Liver (tissue), 8 donors: ENCODE measurements at regions not wholly inside any gene's neighbourhood (a gene's known extent, or its start where the extent isn't known, plus 50 kb on each side); places are given as distances from the start of the nearest gene placed in this dataset.

Source experiments
- DNase-seq: peaks from one replicate; pipeline ENCODE4 v3.0.0-alpha.2; 2017; ENCODE audit warnings: low spot score
- H3K27ac ChIP-seq, 2 donors: one replicate each; pipeline ENCODE4 v1.7.0; 2013; ENCODE audit warnings: inconsistent platforms in 2 of 2, low read length in 2 of 2, control low read depth in 1 of 2, low read depth in 1 of 2, mild to moderate bottlenecking in 1 of 2
- H3K27me3 ChIP-seq, 4 donors: one replicate each; pipeline versions ENCODE4 v1.6.1 to v1.7.0; 2013; ENCODE audit warnings: low read length in 3 of 4, inconsistent platforms in 1 of 4, mild to moderate bottlenecking in 1 of 4, moderate library complexity in 1 of 4; ENCODE audit not compliant: control insufficient read depth in 4 of 4, insufficient read depth in 4 of 4
- H3K36me3 ChIP-seq, 4 donors: one replicate each; pipeline versions ENCODE4 v1.6.1 to v1.7.0; 2013; ENCODE audit warnings: low read length in 3 of 4, mild to moderate bottlenecking in 3 of 4, low read depth in 1 of 4, moderate library complexity in 1 of 4; ENCODE audit not compliant: control insufficient read depth in 4 of 4, insufficient read depth in 3 of 4
- H3K4me1 ChIP-seq, 4 donors: one replicate each; pipeline versions ENCODE4 v1.6.1 to v1.7.0; 2013; ENCODE audit warnings: low read length in 3 of 4, mild to moderate bottlenecking in 3 of 4, moderate library complexity in 1 of 4; ENCODE audit not compliant: control insufficient read depth in 4 of 4, insufficient read depth in 4 of 4
- H3K4me3 ChIP-seq, 3 donors: one replicate each; pipeline versions ENCODE4 v1.6.1 to v1.7.0; 2013; ENCODE audit warnings: low read length in 3 of 3, control low read depth in 1 of 3, low read depth in 1 of 3, mild to moderate bottlenecking in 1 of 3
- H3K9ac ChIP-seq, 2 donors: one replicate each; pipeline ENCODE4 v1.7.0; 2013; ENCODE audit warnings: low read length in 2 of 2, mild to moderate bottlenecking in 2 of 2, moderate library complexity in 2 of 2, control low read depth in 1 of 2, low read depth in 1 of 2
- H3K9me3 ChIP-seq, 4 donors: one replicate each; pipeline versions ENCODE4 v1.6.1 to v1.7.0; 2013; ENCODE audit warnings: low read length in 3 of 4; ENCODE audit not compliant: control insufficient read depth in 4 of 4
- EGR1 ChIP-seq, 2 donors: IDR thresholded peaks; 2 replicates each; pipeline ENCODE4 v1.6.1; 2016 to 2018; ENCODE audit warnings: antibody characterized with exemption in 2 of 2, low read depth in 2 of 2
- FOXA1 ChIP-seq: IDR thresholded peaks from 2 replicates; pipeline ENCODE4 v1.6.1; 2016; ENCODE audit warnings: antibody characterized with exemption
- FOXA2 ChIP-seq: IDR thresholded peaks from 2 replicates; pipeline ENCODE4 v1.6.1; 2016; ENCODE audit warnings: antibody characterized with exemption
- GABPA ChIP-seq, 2 donors: IDR thresholded peaks in 1 of 2; conservative IDR thresholded peaks in 1 of 2; 2 replicates each; pipeline ENCODE4 v1.6.1; 2016; ENCODE audit warnings: antibody characterized with exemption in 2 of 2, mild to moderate bottlenecking in 1 of 2, moderate library complexity in 1 of 2
- HNF4A ChIP-seq, 2 donors: conservative IDR thresholded peaks; 2 replicates each; pipeline ENCODE4 v1.6.1; 2016; ENCODE audit warnings: antibody characterized with exemption in 2 of 2, mild to moderate bottlenecking in 2 of 2
- HNF4G ChIP-seq: IDR thresholded peaks from 2 replicates; pipeline ENCODE4 v1.6.1; 2016; ENCODE audit warnings: antibody characterized with exemption
- JUND ChIP-seq, 2 donors: IDR thresholded peaks; 2 replicates each; pipeline ENCODE4 v1.6.1; 2016; ENCODE audit warnings: antibody characterized with exemption in 2 of 2
- NR2F2 ChIP-seq: IDR thresholded peaks from 2 replicates; pipeline ENCODE4 v1.6.1; 2016; ENCODE audit warnings: antibody characterized with exemption
- RAD21 ChIP-seq, 2 donors: IDR thresholded peaks; 2 replicates each; pipeline ENCODE4 v1.6.1; 2016; ENCODE audit warnings: antibody characterized with exemption in 2 of 2, mild to moderate bottlenecking in 2 of 2
- RXRA ChIP-seq, 2 donors: IDR thresholded peaks; 2 replicates each; pipeline ENCODE4 v1.6.1; 2017 to 2018; ENCODE audit warnings: antibody characterized with exemption in 2 of 2, mild to moderate bottlenecking in 1 of 2
- SP1 ChIP-seq: IDR thresholded peaks from 2 replicates; pipeline ENCODE4 v1.6.1; 2018; ENCODE audit warnings: antibody characterized with exemption, mild to moderate bottlenecking
- TAF1 ChIP-seq: conservative IDR thresholded peaks from 2 replicates; pipeline ENCODE4 v1.6.1; 2016; ENCODE audit warnings: antibody characterized with exemption, mild to moderate bottlenecking
- YY1 ChIP-seq: IDR thresholded peaks from 2 replicates; pipeline ENCODE4 v1.6.1; 2016; ENCODE audit warnings: antibody characterized with exemption, mild to moderate bottlenecking
- WGBS: extraction: QIAGEN DNeasy Blood & Tissue Kit; methylation state at CpG from one replicate; pipeline ENCODE4 v1.1.7; 2013; 5-methylcytosine and 5-hydroxymethylcytosine counted together
- TF ChIP-seq, protein P1 (sequence below): IDR thresholded peaks from 2 replicates; pipeline ENCODE4 v1.6.1; 2016; ENCODE audit warnings: antibody characterized with exemption
- TF ChIP-seq, protein P2 (sequence below): IDR thresholded peaks from 2 replicates; pipeline ENCODE4 v1.6.1; 2016; ENCODE audit warnings: antibody characterized with exemption, mild to moderate bottlenecking
- TF ChIP-seq, protein P3 (sequence below): IDR thresholded peaks from 2 replicates; pipeline ENCODE4 v1.6.1; 2016; ENCODE audit warnings: antibody characterized with exemption
- TF ChIP-seq, protein P4 (sequence below): IDR thresholded peaks from 2 replicates; pipeline ENCODE4 v1.6.1; 2016; ENCODE audit warnings: antibody characterized with exemption
- TF ChIP-seq, protein P5 (sequence below): fragments of 150-350 bp; IDR thresholded peaks from 2 replicates; pipeline ENCODE4 v1.5.1; 2017; ENCODE audit warnings: improper control_type of control experiment, low read depth, low read length; ENCODE audit not compliant: missing input control
- donor health status: healthy.
- donor health status: healthy.
- donor health status: healthy.
- donor health status: healthy.
- donor health status: healthy.

DNA sequence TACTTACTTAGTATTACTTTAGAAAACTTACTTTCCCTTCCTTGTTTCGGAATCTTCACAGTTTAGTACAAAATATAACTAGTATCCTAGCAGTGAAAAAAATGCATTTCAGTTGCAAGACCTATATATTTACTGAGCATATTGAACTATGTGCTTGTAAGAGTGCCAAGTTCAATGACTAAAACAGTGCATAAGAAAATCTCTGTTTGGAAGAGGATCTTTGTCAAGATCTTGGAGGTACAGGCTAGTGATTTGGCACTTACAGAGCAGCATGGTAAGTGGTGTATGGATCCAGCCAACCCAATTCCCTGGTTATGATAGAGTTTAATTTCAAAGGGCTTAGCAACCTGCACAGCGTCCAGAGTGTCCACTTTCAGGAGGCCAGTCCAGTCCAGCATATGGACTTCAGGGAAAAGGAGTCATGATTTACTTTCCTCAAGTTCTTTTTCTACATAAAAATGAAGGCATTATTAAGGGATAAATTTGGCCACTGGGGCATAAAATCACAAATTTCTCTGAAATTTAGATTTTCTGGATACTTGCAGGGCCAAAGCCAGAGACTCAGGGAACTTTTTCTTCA, 625.8 kb upstream of the BCHE start:
- H3K4me1 ChIP-seq, result no peaks in the 10 kb centered on the region
- H3K36me3 ChIP-seq, result no peaks in the 10 kb centered on the region
- H3K27me3 ChIP-seq, result no peaks in the 10 kb centered on the region
- no peak overlapping the region for H3K9ac ChIP-seq
- no peak overlapping the region for H3K27ac ChIP-seq
- no peak for TF ChIP-seq GABPA (IDR thresholded peaks at IDR 0.05 in 1 of 2, conservative IDR thresholded peaks at IDR 0.05 in 1 of 2)
- TF ChIP-seq TAF1, result no peak
- TF ChIP-seq RAD21 (IDR thresholded peaks at IDR 0.05), result no peak
- TF ChIP-seq FOXA1, result no peak
- TF ChIP-seq, protein P1, sequence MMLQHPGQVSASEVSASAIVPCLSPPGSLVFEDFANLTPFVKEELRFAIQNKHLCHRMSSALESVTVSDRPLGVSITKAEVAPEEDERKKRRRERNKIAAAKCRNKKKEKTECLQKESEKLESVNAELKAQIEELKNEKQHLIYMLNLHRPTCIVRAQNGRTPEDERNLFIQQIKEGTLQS, result no peak
- TF ChIP-seq FOXA2, result no peak
- H3K4me3 ChIP-seq, result no peak overlapping the region
- WGBS, result 84% methylated on average over 2 of the region's 2 CpGs
- H3K9me3 ChIP-seq, result no peaks in the 10 kb centered on the region
- DNase-seq, result no peak

DNA sequence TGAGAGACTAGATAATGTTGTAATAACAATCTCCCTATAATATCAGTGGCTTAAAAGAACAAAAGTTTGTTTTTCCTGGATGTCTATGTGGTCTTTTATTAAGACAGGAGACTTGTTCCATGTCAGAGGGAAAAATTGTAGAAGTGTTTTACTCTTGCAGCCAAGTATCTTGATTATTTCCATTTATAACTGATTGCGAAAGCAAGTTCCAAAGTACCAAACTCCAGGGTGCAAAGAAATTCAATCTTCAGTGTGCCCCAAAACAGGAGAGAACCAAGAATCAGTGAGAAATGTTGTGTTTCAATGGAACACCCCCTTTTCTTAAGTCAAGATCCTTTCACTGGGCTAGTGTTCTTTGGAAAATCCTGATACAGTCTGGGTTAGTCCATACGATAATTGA, 624.4 kb upstream of the BCHE start:
- H3K27ac ChIP-seq, result no peak overlapping the region
- no peak overlapping the region for H3K9ac ChIP-seq
- no peaks in the 10 kb centered on the region for H3K4me1 ChIP-seq
- H3K9me3 ChIP-seq, result no peaks in the 10 kb centered on the region
- no peak for TF ChIP-seq TAF1
- TF ChIP-seq EGR1 (IDR thresholded peaks at IDR 0.05; ENCODE audit: low read depth in 2 of 2), result no peak
- no peak for TF ChIP-seq JUND (IDR thresholded peaks at IDR 0.05)
- no peak for TF ChIP-seq HNF4G
- TF ChIP-seq RAD21 (IDR thresholded peaks at IDR 0.05), result no peak
- TF ChIP-seq, protein P2, sequence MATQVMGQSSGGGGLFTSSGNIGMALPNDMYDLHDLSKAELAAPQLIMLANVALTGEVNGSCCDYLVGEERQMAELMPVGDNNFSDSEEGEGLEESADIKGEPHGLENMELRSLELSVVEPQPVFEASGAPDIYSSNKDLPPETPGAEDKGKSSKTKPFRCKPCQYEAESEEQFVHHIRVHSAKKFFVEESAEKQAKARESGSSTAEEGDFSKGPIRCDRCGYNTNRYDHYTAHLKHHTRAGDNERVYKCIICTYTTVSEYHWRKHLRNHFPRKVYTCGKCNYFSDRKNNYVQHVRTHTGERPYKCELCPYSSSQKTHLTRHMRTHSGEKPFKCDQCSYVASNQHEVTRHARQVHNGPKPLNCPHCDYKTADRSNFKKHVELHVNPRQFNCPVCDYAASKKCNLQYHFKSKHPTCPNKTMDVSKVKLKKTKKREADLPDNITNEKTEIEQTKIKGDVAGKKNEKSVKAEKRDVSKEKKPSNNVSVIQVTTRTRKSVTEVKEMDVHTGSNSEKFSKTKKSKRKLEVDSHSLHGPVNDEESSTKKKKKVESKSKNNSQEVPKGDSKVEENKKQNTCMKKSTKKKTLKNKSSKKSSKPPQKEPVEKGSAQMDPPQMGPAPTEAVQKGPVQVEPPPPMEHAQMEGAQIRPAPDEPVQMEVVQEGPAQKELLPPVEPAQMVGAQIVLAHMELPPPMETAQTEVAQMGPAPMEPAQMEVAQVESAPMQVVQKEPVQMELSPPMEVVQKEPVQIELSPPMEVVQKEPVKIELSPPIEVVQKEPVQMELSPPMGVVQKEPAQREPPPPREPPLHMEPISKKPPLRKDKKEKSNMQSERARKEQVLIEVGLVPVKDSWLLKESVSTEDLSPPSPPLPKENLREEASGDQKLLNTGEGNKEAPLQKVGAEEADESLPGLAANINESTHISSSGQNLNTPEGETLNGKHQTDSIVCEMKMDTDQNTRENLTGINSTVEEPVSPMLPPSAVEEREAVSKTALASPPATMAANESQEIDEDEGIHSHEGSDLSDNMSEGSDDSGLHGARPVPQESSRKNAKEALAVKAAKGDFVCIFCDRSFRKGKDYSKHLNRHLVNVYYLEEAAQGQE, result no peak
- TF ChIP-seq, protein P3, sequence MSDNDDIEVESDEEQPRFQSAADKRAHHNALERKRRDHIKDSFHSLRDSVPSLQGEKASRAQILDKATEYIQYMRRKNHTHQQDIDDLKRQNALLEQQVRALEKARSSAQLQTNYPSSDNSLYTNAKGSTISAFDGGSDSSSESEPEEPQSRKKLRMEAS, result no peak
- no peak for TF ChIP-seq FOXA1
- TF ChIP-seq RXRA (IDR thresholded peaks at IDR 0.05), result no peak
- no peak for TF ChIP-seq FOXA2
- TF ChIP-seq HNF4A (conservative IDR thresholded peaks at IDR 0.05), result no peak
- TF ChIP-seq, protein P1, result no peak
- no peak for TF ChIP-seq YY1
- TF ChIP-seq, protein P4, sequence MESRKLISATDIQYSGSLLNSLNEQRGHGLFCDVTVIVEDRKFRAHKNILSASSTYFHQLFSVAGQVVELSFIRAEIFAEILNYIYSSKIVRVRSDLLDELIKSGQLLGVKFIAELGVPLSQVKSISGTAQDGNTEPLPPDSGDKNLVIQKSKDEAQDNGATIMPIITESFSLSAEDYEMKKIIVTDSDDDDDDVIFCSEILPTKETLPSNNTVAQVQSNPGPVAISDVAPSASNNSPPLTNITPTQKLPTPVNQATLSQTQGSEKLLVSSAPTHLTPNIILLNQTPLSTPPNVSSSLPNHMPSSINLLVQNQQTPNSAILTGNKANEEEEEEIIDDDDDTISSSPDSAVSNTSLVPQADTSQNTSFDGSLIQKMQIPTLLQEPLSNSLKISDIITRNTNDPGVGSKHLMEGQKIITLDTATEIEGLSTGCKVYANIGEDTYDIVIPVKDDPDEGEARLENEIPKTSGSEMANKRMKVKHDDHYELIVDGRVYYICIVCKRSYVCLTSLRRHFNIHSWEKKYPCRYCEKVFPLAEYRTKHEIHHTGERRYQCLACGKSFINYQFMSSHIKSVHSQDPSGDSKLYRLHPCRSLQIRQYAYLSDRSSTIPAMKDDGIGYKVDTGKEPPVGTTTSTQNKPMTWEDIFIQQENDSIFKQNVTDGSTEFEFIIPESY, result no peak
- no peak for TF ChIP-seq GABPA (IDR thresholded peaks at IDR 0.05 in 1 of 2, conservative IDR thresholded peaks at IDR 0.05 in 1 of 2)
- no peak for TF ChIP-seq SP1
- TF ChIP-seq NR2F2, result no peak
- TF ChIP-seq, protein P5, sequence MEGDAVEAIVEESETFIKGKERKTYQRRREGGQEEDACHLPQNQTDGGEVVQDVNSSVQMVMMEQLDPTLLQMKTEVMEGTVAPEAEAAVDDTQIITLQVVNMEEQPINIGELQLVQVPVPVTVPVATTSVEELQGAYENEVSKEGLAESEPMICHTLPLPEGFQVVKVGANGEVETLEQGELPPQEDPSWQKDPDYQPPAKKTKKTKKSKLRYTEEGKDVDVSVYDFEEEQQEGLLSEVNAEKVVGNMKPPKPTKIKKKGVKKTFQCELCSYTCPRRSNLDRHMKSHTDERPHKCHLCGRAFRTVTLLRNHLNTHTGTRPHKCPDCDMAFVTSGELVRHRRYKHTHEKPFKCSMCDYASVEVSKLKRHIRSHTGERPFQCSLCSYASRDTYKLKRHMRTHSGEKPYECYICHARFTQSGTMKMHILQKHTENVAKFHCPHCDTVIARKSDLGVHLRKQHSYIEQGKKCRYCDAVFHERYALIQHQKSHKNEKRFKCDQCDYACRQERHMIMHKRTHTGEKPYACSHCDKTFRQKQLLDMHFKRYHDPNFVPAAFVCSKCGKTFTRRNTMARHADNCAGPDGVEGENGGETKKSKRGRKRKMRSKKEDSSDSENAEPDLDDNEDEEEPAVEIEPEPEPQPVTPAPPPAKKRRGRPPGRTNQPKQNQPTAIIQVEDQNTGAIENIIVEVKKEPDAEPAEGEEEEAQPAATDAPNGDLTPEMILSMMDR, result no peak
- H3K4me3 ChIP-seq, result no peak overlapping the region
- WGBS, result 81% methylated on average over 2 of the region's 2 CpGs
- H3K36me3 ChIP-seq, result no peaks in the 10 kb centered on the region
- DNase-seq, result no peak
- no peaks in the 10 kb centered on the region for H3K27me3 ChIP-seq
